ENCODE measurements at regions not wholly inside any gene's neighbourhood (a gene's known extent, or its start where the extent isn't known, plus 50 kb on each side); places are given as distances from the start of the nearest gene placed in this dataset.

DNA sequence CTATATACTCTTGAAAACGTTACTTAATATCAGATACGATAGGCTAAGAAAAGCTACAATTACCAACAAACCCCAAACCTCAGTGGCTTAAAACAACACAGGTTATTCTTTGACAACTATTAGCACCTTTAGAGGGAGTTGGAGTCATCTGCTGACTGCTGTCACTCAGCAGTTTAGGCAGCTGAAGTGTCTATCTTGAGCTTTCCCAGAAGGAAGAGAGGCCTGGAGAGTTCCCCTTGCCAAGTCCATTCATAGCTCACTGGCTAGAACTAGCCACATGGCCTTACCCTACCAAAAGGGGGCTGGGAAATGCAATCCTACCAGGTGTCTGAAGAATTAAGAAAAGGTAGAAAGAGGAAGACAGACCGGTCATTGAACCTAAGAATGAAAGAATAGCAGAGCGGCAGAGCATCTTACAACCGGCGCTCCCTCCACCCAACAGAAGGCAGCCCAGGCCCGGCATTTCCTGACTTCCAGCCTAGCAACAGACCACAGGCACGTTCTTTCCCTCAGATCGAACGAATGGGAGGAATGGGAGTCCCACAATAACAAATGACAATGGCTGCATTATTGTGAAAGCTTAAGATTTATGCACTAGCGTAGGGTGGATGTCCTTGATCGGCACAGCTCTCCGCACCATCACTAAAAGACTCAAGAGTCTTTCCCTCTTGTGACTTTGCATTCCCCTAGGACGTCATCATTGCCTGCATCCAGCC, 211.2 kb upstream of the CTAGE1 start:
- no peak for DNase-seq

DNA sequence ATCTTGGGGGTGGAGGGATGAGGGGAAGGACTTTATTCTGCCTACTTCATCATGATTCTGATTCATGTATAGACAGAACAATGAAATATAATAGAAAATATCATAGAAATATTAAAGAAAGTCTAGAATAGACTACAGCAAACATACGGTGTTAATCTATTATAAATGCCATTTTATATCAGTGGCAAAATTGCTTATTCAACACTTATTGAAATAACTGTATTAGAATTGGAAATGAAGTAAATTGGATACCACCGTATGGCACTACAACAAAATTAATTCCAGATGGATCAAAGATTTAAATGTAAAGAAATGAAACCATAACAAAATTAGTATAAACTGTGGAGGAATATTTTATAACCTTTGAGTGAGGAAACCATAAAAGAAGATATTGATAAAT, 213.3 kb upstream of the CTAGE1 start:
- DNase-seq = no peak

DNA sequence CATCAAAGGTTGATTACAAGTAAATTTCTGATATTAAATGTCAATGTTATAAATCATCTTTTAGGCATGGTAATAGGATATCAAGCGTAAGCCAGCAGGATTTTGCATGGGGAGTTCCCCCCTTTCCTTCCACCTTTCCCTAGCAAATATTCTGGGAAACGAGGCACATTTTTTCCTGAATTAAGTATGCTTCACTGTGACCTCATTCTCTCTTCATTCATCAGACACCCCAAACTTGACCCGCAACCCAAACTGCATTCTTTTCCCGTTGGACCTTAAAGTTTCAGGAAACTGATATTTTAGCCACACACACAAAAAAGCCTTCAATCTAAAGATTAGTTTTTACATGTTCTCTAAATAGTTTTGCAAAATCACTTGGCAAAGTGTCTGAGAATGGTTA, 214.5 kb upstream of the CTAGE1 start:
- DNase-seq = no peak

DNA sequence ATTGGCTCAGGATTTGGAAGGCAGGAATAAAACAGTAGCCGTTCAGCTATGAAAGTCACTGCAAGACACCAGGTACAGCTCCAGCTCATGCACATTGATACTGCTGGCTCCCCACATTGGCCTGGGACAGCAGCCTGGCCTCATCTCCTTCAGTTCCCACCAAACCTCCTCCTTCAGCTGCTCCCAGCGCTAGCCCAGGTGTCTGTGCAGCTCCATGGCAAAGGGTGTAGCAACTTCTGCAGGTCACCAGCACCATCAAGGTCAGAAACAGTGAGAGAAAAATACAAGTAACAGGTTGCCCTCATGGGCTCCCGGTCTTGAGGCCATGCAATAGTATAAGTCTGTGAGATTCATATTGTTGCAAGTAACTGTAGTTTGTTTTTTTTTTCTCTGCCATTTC, 216.7 kb upstream of the CTAGE1 start:
- DNase-seq = no peak

DNA sequence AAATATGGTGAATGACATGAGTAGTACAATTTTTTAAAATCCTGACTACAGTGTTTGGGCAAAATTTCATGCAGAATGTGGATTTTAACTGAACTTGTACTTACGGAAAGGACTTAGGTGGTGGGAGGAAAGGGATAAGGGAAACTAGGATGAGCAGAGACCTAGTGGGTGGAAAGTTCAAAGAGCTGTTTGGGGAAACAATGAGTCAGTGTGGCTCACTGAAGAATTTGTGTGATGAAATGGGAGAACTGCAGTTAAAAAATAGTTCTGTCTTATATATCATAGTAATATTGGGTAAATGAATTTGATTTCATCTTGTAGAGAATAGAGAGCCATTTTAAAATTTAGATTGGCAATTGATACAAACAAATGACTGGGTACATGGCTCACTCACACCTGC, 220.1 kb upstream of the CTAGE1 start:
- DNase-seq = peak; percentile 47

DNA sequence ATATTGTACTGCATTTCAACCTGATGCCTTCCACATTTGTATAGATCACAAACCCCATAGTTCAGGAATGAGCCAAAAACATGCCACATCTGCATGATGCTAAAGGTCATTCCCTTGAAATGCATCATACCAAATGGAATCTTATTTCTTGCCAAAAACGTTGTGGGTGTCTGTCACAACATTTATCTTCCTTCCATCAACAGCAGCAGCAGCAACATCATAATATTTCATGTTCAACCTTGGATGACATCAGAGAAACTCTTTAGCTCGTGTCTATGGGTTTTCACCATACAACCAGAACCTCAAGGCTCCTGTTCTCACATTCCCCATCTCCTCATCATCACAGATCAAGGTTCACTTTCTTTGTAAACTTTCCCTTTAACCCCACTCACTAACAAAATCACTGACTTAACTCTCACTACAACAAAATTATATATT, 221.3 kb upstream of the CTAGE1 start:
- peak; percentile 90 for DNase-seq

DNA sequence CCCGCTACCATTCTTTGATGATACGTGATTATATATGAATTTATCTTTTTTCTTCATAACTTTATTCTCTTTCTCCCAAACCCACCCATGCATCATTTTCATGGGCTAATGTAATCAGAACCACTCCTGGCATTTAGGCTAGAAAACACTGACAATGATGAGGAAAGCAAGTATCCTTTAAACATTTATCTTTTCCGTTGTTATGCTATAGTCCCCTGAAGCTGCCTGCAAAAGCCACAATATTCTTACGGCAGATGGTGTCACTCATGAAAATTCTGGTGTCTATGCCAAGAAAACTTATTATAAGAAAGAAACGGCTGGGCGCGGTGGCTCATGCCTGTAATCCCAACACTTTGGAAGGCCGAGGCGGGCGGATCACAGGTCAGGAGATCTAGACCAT, 221.8 kb upstream of the CTAGE1 start:
- DNase-seq = peak; percentile 39

DNA sequence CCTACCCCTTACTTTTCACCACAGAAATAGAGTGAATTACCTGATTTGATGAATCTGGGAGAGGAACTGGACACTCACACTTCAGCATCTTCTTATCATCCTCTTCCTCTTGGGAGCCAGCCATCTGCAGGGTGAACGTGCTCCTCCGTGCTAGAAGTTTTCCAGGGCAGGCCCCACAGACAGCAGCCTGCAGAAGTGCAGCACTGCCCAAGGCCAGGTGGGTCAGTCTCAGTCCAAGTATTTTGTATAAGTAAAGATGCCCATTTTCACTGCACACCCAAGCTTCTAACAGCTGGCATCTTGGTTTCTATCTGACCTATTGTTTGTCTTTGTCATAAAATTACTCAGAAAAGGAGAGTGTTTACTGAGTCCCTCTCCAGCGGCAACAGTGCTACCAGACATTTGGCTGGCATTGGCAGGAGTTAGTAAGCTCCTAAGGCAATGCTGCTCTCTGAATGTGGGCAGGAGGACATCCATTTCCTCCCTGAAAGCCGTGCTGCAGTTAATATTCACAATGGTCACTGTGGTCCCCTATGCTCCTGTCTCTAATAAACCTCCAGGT, 222.6 kb upstream of the CTAGE1 start:
- DNase-seq = no peak

DNA sequence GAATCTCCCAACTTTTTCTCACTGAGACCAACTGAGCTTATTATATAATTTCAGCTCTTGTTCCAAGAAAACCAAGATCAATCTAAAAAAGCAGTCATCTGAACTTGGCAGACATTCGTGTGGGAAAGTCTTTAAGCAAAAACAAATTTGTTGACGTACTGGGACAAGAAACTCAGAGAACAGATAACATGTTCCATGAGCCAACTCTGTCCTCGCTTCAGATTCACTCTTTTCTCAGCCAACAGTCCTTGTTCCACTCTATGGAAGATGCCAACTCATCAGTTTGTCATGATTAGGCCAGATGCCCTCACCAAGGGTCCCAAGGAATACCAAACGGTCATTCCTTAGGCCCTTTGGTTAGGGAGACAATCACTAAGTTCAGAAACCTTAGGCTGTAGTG, 224.2 kb upstream of the CTAGE1 start:
- no peak for DNase-seq

DNA sequence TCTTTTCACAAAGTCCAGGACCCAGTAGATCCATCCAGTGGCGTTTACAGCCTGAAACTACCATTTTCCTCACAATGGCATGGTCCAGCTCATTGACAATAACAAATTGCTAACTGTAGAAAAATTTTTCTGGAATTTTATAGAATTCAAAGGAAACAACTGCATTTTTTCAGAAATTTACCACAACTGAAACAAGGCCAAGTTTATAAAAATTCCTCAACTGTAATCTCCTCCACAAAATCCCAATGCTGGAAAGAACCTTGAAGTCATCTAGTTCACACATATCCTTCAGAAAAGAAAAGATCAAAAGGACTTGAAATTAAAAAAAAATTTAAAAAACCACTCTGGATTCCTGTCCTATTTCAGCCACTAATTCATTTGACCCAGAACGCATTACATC, 226.0 kb upstream of the CTAGE1 start:
- DNase-seq = peak; percentile 24

DNA sequence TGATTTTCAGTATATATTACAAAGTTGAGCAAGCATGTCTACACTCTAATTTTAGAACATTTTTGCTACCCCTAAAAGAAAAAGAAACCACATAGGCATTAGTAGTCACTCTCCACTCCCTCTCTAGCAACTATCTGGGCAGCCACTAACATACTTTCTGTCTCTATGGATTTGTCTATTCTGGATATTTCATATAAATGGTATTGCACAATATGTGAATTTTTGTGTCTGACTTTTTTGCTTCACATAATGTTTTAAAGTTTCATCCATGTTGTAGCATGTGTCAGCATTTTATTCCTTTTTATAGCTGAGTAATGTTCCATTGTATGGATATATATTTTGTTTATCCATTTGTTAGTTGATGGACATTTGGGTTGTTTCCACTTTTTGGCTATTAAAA, 232.5 kb upstream of the CTAGE1 start:
- DNase-seq = peak; percentile 47

DNA sequence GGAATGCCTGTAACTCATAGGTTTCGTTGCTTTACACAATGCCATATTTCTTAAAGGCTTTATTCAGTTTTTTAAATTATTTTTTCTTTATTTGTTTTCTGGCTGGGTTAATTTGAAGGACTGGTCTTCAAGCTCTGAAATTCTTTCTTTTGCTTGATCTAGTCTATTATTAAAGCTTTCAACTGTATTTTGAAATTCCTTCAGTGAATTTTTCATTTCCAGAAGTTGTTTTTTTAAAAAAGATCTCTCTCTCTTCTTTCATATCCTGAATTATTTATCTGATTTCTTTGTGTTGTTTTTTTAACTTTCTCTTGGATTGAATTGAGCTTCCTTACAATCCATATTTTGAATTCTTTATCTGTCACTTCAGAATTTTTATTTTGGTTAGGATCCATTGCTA, 239.9 kb upstream of the CTAGE1 start:
- no peak for DNase-seq

DNA sequence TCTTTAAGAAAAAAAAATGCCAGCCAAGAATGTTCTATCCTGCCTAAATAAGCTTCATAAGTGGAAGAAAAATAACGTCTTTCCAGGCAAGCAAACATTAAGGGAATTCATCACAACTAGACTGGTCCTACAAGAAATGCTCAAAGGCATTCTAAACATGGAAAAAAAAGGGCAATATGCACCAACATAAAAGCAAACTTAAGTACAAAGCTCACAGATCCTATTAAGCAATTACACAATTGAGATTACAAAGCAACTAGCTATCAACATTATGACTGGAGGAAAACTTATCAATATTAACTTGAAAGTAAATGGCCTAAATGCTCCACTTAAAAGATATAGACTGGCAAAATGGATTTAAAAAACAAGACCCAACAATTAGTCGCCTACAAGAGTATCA, 240.6 kb upstream of the CTAGE1 start:
- no peak for DNase-seq

DNA sequence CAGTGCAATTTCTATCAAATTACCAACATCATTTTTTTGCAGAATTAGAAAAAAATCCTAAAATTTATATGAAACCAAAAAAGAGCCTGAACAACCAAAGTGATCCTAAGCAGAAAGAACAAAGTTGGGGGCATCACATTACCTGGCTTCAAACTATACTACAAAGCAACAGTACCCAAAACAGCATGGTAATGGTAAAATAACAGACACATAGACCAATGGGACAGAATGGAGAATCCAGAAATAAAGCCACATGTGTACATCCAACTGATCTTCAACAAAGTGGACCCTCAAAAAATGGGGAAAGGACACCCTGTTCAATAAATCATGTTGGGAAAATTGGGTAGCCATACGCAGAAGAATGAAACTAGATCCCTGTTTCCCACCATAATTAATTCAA, 245.7 kb upstream of the CTAGE1 start:
- no peak for DNase-seq

DNA sequence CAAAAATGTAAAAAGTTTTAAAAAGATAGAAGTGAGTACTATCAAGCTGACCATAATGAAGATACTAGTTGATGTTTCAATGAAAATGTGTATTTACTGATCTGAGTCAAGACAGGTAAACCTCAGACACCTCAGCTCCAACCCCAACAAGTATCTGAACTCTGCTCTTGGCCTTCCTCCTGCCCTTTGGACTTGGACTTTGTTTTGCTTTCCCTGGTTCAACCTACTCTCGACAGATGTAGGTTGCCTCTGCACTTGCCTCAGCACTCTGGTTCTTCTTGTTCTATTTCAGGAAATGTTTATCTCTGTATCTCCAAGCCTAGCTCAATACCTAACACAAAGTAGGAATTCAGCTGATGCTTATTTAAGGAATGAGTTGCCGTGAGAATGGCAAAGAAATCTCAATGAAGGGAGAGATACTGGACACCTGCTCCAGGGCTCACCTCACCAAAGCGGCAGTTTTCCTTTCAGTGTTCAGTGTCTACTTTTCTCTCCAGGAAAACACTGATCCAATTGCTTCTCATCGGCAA, 248.8 kb upstream of the CTAGE1 start:
- DNase-seq = no peak

DNA sequence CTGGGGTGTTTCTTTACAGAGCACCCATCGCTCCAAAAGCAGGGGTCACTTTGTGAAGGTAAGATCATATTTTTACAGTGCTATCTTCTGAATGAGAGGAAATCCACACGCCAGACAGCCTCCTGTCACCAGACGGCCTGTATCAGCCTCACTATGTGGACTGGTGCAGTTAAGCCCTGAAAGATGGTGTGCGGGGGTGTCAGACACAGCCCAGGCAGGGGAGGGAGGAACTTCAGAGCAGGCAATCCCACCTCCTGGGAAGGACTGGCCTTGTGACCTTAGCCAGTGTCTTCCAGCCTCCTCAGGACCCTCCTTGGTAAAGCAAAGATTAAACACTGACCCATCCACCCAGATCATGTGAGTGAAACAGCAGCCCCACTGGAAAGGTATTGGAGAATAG, 249.4 kb upstream of the CTAGE1 start:
- no peak for DNase-seq

DNA sequence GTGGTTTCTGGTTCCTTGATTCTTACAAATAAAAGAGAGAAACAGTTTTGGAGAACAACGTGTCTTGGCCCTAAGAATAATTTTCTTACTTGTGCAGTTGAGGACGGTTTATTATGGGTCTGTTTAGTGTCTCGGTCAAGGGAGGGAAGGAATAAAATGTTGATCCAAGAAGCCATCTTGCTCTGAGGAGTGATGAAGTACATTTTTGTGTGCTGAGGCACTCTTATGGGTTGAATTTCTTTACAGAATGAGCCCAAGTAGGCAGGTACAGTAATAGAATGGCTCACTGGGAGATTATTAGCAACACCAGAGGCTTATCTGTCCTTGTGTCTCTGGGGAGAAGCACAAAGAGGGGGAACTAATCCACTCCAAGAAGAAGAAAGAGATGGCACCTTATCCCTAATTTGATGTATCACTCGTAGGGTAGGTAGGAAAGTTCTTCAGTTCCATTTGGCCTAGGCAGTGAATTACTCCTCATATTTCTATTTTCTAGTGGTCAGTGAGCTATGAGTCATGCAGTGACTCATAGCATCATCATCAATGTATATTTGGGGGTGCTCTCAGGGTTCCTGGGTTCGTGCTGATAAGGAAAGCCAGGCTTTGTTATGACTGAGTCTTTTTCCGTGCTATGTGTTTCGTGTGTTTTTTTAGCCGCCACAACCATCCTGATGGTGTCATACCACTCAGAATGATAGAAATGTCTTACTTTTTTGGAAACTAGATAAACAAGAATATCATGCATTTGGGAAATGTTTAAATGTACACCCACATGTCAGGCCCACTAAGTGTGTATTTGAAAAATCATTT, 250.1 kb upstream of the CTAGE1 start:
- DNase-seq = peak; percentile 92

DNA sequence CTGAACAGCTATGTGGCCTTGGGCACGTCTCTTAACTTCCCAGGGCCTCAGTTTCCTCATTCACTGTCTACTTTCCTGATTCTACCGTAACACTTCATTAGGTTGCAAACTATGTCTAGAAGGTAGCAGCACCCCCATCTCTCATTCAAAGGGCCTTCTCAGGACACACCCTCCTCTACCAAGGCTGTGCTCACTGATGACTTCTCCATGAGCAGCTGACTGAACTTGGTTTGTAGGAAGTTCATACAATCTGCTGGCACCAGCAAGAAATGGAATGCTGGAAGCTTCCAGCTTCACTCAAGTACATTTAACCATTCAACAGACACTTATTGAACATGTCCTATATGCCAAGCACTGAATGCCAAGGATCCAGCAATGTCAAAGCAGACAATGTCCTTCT, 250.8 kb upstream of the CTAGE1 start:
- no peak for DNase-seq

DNA sequence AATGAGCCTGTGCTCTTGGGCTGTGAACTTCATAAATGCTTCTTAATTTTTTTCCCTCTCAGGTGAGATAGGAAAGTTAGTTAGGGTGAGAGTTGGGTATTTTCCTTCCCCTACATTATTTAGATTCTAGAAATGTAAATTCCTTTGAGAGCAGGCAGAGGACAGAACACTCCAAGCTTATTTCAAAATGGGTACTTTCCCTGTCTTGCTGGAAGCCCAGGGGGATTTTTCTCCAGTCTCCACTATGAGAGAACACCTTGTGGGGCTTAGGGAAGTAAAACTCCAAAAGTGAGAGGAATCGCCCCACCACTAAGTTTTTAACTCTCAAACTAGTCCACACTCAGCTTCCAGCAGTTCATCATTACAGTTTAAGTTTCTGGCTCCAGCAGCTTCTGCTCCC, 253.2 kb upstream of the CTAGE1 start:
- no peak for DNase-seq

DNA sequence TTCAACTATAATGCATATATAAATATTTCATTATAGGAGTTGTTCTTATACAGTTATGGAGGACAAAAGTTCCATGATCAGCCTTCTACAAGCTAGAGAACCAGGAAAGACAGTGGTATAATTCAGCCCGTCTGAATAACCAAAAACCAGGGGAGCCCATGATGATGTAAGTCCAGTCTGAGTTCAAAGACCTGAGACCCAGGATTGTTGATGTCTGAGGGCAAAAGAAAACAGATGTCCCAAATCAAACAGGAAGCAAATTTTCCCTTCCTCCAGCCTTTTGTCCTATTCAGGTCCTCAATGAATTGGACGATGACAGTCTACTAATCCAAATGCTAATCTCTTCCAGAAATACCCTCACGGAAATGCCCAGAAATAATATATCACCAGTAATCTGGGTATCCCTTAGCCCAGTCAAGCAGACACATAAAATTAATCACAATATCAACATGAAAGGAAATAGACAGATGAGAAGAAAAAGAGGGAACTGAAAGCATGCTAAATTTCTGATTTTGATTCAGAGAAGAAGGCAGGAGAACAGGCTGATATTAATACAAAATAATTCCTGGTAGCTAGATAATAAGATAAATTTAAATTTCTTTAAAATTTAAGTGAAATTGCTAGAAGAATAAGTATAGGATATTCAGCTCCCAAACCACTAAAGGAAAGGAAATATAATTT, 255.6 kb upstream of the CTAGE1 start:
- no peak for DNase-seq

DNA sequence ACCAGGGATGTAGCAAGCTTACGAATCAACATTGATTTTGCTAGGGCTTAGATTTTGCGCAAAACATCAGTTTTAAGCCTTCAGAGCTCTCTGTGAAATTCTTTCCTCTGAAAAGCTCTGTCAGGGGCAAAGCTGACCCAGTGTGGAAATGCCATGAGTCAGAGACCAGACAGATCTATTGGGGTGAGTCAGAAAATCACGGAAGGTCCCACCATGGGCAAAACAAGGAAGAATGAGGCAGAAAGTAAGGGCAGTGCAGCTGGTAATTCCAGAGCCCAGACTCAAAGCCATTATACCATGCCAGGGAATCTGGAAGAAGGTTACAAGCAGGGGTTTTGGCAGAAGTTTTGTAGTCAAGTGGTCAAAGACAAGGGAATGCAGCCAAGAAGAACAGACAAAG, 256.6 kb upstream of the CTAGE1 start:
- peak; percentile 91 for DNase-seq

DNA sequence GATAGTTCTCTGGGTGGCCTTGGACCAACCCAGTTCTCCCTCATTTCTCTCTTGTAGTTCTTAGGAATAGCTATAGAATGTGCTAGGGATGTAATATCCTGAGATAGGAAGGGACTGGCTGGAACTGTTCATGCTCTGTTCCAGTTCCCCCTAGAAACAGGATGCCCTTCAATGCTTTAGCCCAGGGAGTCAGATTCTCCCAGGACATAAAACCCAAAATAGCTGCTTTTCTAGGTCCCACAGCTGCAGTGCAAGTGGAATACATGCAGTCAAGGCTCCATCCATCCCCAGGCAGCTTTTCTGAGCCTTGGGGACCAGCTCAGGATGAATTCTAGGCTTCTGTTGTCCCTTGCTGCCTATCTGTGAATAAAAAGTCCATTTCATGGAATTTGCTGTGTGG, 257.3 kb upstream of the CTAGE1 start:
- DNase-seq = no peak

DNA sequence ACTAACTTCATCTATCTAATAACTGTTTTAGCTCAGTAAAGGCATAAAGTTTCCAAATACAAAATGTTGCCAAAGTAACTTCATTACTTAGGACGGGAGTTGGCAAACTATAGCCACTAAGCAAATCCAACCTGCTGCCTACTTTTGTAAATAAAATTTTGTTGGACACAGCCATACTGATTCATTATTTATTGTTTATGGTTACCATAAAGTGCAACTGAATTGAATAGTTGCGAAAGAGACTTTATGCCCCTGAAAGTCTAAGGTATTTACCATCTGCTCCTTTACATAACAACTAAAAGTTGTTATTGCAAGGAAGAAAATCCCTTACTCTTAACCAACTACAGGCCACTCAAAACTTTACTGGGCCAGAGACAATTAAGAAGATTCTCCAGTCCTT, 256.7 kb upstream of the RBBP8 start:
- DNase-seq = no peak

Data from fibroblast of skin of abdomen (primary cell).